ENCODE measurements at regions not wholly inside any gene's neighbourhood (a gene's known extent, or its start where the extent isn't known, plus 50 kb on each side); places are given as distances from the start of the nearest gene placed in this dataset.

GRCh38 chr4:34572026-34572425, 1672.3 kb downstream of the ARAP2 start:
- DNase-seq (ENCODE audit: extremely low read depth in 1 of 2, low read depth in 1 of 2), result no peak

- no peak for DNase-seq (ENCODE audit: extremely low read depth in 1 of 2, low read depth in 1 of 2)
Observed at GRCh38 chr4:34615315-34615714, 1629.0 kb downstream of the ARAP2 start.

- DNase-seq (ENCODE audit: extremely low read depth in 1 of 2, low read depth in 1 of 2), result no peak
Observed at GRCh38 chr4:34619531-34620162, 1624.7 kb downstream of the ARAP2 start.

GRCh38 chr4:34628471-34628870, 1615.8 kb downstream of the ARAP2 start:
- DNase-seq (ENCODE audit: extremely low read depth in 1 of 2, low read depth in 1 of 2), result no peak

- DNase-seq (ENCODE audit: extremely low read depth in 1 of 2, low read depth in 1 of 2), result no peak
Observed at GRCh38 chr4:34629451-34629850, 1614.9 kb downstream of the ARAP2 start.

GRCh38 chr4:34633241-34633640, 1611.1 kb downstream of the ARAP2 start:
- DNase-seq (ENCODE audit: extremely low read depth in 1 of 2, low read depth in 1 of 2), result no peak

- DNase-seq (ENCODE audit: extremely low read depth in 1 of 2, low read depth in 1 of 2), result no peak
Observed at GRCh38 chr4:34636623-34637022, 1607.7 kb downstream of the ARAP2 start.

GRCh38 chr4:34643476-34643875, 1600.8 kb downstream of the ARAP2 start:
- DNase-seq (ENCODE audit: extremely low read depth in 1 of 2, low read depth in 1 of 2), result no peak

- DNase-seq (ENCODE audit: extremely low read depth in 1 of 2, low read depth in 1 of 2), result no peak
Observed at GRCh38 chr4:34644579-34645115, 1599.7 kb downstream of the ARAP2 start.

- DNase-seq (ENCODE audit: extremely low read depth in 1 of 2, low read depth in 1 of 2), result no peak
Observed at GRCh38 chr4:34649716-34650115, 1594.6 kb downstream of the ARAP2 start.

GRCh38 chr4:34664051-34664450, 1580.3 kb downstream of the ARAP2 start:
- no peak for DNase-seq (ENCODE audit: extremely low read depth in 1 of 2, low read depth in 1 of 2)

GRCh38 chr4:34676400-34676799, 1567.9 kb downstream of the ARAP2 start:
- no peak for DNase-seq (ENCODE audit: extremely low read depth in 1 of 2, low read depth in 1 of 2)

- DNase-seq (ENCODE audit: extremely low read depth in 1 of 2, low read depth in 1 of 2), result no peak
Observed at GRCh38 chr4:34678431-34678830, 1565.9 kb downstream of the ARAP2 start.

GRCh38 chr4:34679228-34679627, 1565.1 kb downstream of the ARAP2 start:
- DNase-seq (ENCODE audit: extremely low read depth in 1 of 2, low read depth in 1 of 2), result no peak

- no peak for DNase-seq (ENCODE audit: extremely low read depth in 1 of 2, low read depth in 1 of 2)
Observed at GRCh38 chr4:34709564-34709963, 1534.8 kb downstream of the ARAP2 start.

GRCh38 chr4:34718576-34719245, 1525.6 kb downstream of the ARAP2 start:
- DNase-seq (ENCODE audit: extremely low read depth in 1 of 2, low read depth in 1 of 2), result no peak

- DNase-seq (ENCODE audit: extremely low read depth in 1 of 2, low read depth in 1 of 2), result no peak
Observed at GRCh38 chr4:34720571-34720970, 1523.7 kb downstream of the ARAP2 start.

GRCh38 chr4:34721835-34722234, 1522.5 kb downstream of the ARAP2 start:
- DNase-seq (ENCODE audit: extremely low read depth in 1 of 2, low read depth in 1 of 2), result no peak

GRCh38 chr4:34723605-34724004, 1520.7 kb downstream of the ARAP2 start:
- no peak for DNase-seq (ENCODE audit: extremely low read depth in 1 of 2, low read depth in 1 of 2)

GRCh38 chr4:34724491-34724890, 1519.8 kb downstream of the ARAP2 start:
- no peak for DNase-seq (ENCODE audit: extremely low read depth in 1 of 2, low read depth in 1 of 2)

- DNase-seq (ENCODE audit: extremely low read depth in 1 of 2, low read depth in 1 of 2), result no peak
Observed at GRCh38 chr4:34731070-34731469, 1513.2 kb downstream of the ARAP2 start.

GRCh38 chr4:34732176-34732950, 1512.0 kb downstream of the ARAP2 start:
- DNase-seq (ENCODE audit: extremely low read depth in 1 of 2, low read depth in 1 of 2), result no peak

All from stimulated activated CD8-positive, alpha-beta memory T cell treated with anti-CD3 and anti-CD28 coated beads, Interleukin-7, amount 100 ng/mL, for 48 hours (primary cell).